A549 (cell line): ENCODE measurements at regions not wholly inside any gene's neighbourhood (a gene's known extent, or its start where the extent isn't known, plus 50 kb on each side); places are given as distances from the start of the nearest gene placed in this dataset.

Experiments used
- CTCF ChIP-seq: fragments of >200 bp; sonication (Bioruptor Twin); formaldehyde crosslinking; IDR thresholded peaks from 3 replicates; pipeline ENCODE4 v1.5.1; 2016
- E2F6 ChIP-seq: IDR thresholded peaks from 2 replicates; pipeline ENCODE4 v1.6.1; 2012; ENCODE audit warnings: low read depth, borderline replicate concordance
- EHF ChIP-seq: fragments of 250-450 bp; sonication (Bioruptor Pico); IDR thresholded peaks from 2 replicates; pipeline ENCODE4 v1.5.0; 2020; ENCODE audit warnings: mild to moderate bottlenecking
- TF ChIP-seq, protein P1 (sequence below): IDR thresholded peaks from 2 replicates; pipeline ENCODE4 v1.6.1; 2012
- TF ChIP-seq, protein P2 (sequence below): fragments of 200-600 bp; sonication (generic); IDR thresholded peaks from 2 replicates; pipeline ENCODE4 v1.6.1; 2016; ENCODE audit warnings: antibody characterized with exemption, mild to moderate bottlenecking, moderate library complexity

DNA sequence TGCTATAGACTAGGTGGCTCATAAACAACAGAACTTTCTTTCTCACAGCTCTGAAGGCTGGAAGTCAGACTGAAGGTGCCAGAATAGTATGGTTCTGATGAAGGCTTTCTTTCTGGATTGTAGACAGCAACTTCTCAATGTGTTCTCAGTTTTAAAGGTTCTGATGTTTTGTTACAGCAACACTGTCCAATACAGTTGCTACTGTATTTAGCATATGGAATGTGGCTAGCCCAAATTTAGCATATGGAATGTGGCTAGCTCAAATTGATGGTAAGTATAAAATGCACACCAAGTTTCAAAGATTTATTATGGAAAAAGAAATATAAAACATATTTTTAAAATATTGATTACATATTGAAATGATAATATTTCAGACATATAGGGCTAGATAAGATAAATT lies 145.3 kb downstream of the MBL2 start:
- TF ChIP-seq CTCF (no peak), E2F6 (no peak), EHF (CRISPR knock-in tag) (no peak)
- TF ChIP-seq, protein P1, sequence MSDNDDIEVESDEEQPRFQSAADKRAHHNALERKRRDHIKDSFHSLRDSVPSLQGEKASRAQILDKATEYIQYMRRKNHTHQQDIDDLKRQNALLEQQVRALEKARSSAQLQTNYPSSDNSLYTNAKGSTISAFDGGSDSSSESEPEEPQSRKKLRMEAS: no peak
- TF ChIP-seq, protein P2, sequence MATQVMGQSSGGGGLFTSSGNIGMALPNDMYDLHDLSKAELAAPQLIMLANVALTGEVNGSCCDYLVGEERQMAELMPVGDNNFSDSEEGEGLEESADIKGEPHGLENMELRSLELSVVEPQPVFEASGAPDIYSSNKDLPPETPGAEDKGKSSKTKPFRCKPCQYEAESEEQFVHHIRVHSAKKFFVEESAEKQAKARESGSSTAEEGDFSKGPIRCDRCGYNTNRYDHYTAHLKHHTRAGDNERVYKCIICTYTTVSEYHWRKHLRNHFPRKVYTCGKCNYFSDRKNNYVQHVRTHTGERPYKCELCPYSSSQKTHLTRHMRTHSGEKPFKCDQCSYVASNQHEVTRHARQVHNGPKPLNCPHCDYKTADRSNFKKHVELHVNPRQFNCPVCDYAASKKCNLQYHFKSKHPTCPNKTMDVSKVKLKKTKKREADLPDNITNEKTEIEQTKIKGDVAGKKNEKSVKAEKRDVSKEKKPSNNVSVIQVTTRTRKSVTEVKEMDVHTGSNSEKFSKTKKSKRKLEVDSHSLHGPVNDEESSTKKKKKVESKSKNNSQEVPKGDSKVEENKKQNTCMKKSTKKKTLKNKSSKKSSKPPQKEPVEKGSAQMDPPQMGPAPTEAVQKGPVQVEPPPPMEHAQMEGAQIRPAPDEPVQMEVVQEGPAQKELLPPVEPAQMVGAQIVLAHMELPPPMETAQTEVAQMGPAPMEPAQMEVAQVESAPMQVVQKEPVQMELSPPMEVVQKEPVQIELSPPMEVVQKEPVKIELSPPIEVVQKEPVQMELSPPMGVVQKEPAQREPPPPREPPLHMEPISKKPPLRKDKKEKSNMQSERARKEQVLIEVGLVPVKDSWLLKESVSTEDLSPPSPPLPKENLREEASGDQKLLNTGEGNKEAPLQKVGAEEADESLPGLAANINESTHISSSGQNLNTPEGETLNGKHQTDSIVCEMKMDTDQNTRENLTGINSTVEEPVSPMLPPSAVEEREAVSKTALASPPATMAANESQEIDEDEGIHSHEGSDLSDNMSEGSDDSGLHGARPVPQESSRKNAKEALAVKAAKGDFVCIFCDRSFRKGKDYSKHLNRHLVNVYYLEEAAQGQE: no peak
